Left lung (tissue), 4 donors: ENCODE measurements at regions not wholly inside any gene's neighbourhood (a gene's known extent, or its start where the extent isn't known, plus 50 kb on each side); places are given as distances from the start of the nearest gene placed in this dataset.

Source experiments
- ATAC-seq: fragments of 200-7000 bp; cut with Tn5 transposase; one replicate; pipeline ENCODE4 v1.9.1; 2020; ENCODE audit warnings: moderate library complexity
- DNase-seq, 4 donors: peaks; one replicate each; pipeline ENCODE4 v3.0.0-alpha.2; 2013 to 2020
- H3K27ac ChIP-seq, 2 donors: fragments of 200-600 bp; sonication (generic) in 1 of 2; one replicate each; pipeline versions ENCODE4 v1.5.0 to v1.8.0; 2020 to 2021
- H3K27me3 ChIP-seq, 2 donors: fragments of 200-600 bp; sonication (generic) in 1 of 2; one replicate each; pipeline versions ENCODE4 v1.5.0 to v1.8.0; 2020 to 2021
- H3K36me3 ChIP-seq, 2 donors: fragments of 200-600 bp; sonication (generic) in 1 of 2; one replicate each; pipeline versions ENCODE4 v1.5.0 to v1.8.0; 2020 to 2021
- H3K4me1 ChIP-seq, 2 donors: fragments of 200-600 bp; one replicate each; pipeline ENCODE4 v1.8.0; 2021
- H3K4me3 ChIP-seq, 2 donors: fragments of 200-600 bp; sonication (generic) in 1 of 2; one replicate each; pipeline versions ENCODE4 v1.5.0 to v1.8.0; 2020 to 2021; ENCODE audit warnings: mild to moderate bottlenecking in 1 of 2
- H3K9me3 ChIP-seq, 2 donors: fragments of 200-600 bp; sonication (generic) in 1 of 2; one replicate each; pipeline versions ENCODE4 v1.5.0 to v1.8.0; 2020 to 2021
- CTCF ChIP-seq, 2 donors: fragments of 200-600 bp; sonication (generic) in 1 of 2; IDR thresholded peaks; one replicate each; pipeline versions ENCODE4 v1.5.0 to v1.8.0; 2021; ENCODE audit warnings: antibody characterized with exemption in 2 of 2
- intact Hi-C, 2 donors: fragments of 100-400 bp; cut with DNase I; formaldehyde crosslinking; loops; one replicate each; pipeline versions ENCODE4 v1.11.2 to v1.14.2; 2022
- donor health status: DM: no; HTN: yes; CAD: no.
- donor health status: DM: no; HTN: no; CAD: no.

GRCh38 chr10:130862122-130862521 is 449.4 kb downstream of the TCERG1L start:
- Histone ChIP-seq H3K9me3 (no peaks in the 10 kb centered on the region), H3K27me3 (no peaks in the 10 kb centered on the region), H3K27ac (no peak overlapping the region), H3K4me3 (no peak overlapping the region), H3K4me1 (no peaks in the 10 kb centered on the region), H3K36me3 (no peaks in the 10 kb centered on the region)
- ATAC-seq (no peak), DNase-seq (peak in 1 of 4 donors; percentile 75)
- intact Hi-C loops = no loop called here
- TF ChIP-seq CTCF (IDR thresholded peaks at IDR 0.05) = no peak

- Histone ChIP-seq H3K4me3 (no peak overlapping the region), H3K27ac (no peak overlapping the region), H3K9me3 (no peaks in the 10 kb centered on the region), H3K4me1 (no peaks in the 10 kb centered on the region), H3K36me3 (no peaks in the 10 kb centered on the region), H3K27me3 (no peaks in the 10 kb centered on the region)
- intact Hi-C loops = no loop called here
- DNase-seq = no peak
- no peak for TF ChIP-seq CTCF (IDR thresholded peaks at IDR 0.05)
- no peak for ATAC-seq
Observed at GRCh38 chr10:130862626-130863025, 448.9 kb downstream of the TCERG1L start.

- ATAC-seq (no peak), DNase-seq (no peak)
- no peak overlapping the region for H3K27ac ChIP-seq
- H3K4me1 ChIP-seq = no peaks in the 10 kb centered on the region
- TF ChIP-seq CTCF (IDR thresholded peaks at IDR 0.05) = no peak
- H3K4me3 ChIP-seq = no peak overlapping the region
- no peaks in the 10 kb centered on the region for H3K27me3 ChIP-seq
- no peaks in the 10 kb centered on the region for H3K36me3 ChIP-seq
- no peaks in the 10 kb centered on the region for H3K9me3 ChIP-seq
- intact Hi-C loops = no loop called here
Observed at GRCh38 chr10:130863044-130863443, 448.5 kb downstream of the TCERG1L start.

GRCh38 chr10:130864961-130865818 is 446.3 kb downstream of the TCERG1L start:
- no peak overlapping the region for H3K27ac ChIP-seq
- intact Hi-C loops = no loop called here
- H3K36me3 ChIP-seq = no peaks in the 10 kb centered on the region
- no peak for ATAC-seq
- DNase-seq = no peak
- H3K4me3 ChIP-seq = no peak overlapping the region
- TF ChIP-seq CTCF (IDR thresholded peaks at IDR 0.05) = no peak
- H3K4me1 ChIP-seq = no peaks in the 10 kb centered on the region
- H3K9me3 ChIP-seq = no peaks in the 10 kb centered on the region
- no peaks in the 10 kb centered on the region for H3K27me3 ChIP-seq

GRCh38 chr10:130866857-130867256 is 444.7 kb downstream of the TCERG1L start:
- Histone ChIP-seq H3K9me3 (no peaks in the 10 kb centered on the region), H3K27me3 (peaks cover 0 to 3% of the 10 kb centered on the region in 2 donors)

More at GRCh38 chr10:130866857-130867256, 444.7 kb downstream of the TCERG1L start:
- Histone ChIP-seq H3K4me1 (no peaks in the 10 kb centered on the region), H3K36me3 (no peaks in the 10 kb centered on the region), H3K27ac (no peak overlapping the region), H3K4me3 (no peak overlapping the region)
- TF ChIP-seq CTCF (IDR thresholded peaks at IDR 0.05) = no peak
- ATAC-seq = no peak
- intact Hi-C loops = no loop called here
- no peak for DNase-seq
